ENCODE measurements at regions not wholly inside any gene's neighbourhood (a gene's known extent, or its start where the extent isn't known, plus 50 kb on each side); places are given as distances from the start of the nearest gene placed in this dataset.

GRCh38 chr18:73787316-73787715 is 360.3 kb downstream of the FBXO15 start:
- no peak for TF ChIP-seq CTCF (IDR thresholded peaks at IDR 0.05; ENCODE audit: low read depth, low read length)
- H3K4me3 ChIP-seq (ENCODE audit: low read depth, low read length), result no peak overlapping the region

GRCh38 chr18:73785300-73785699 is 362.3 kb downstream of the FBXO15 start:
- TF ChIP-seq CTCF (IDR thresholded peaks at IDR 0.05; ENCODE audit: low read depth, low read length), result no peak
- H3K4me3 ChIP-seq (ENCODE audit: low read depth, low read length), result no peak overlapping the region

GRCh38 chr18:73784853-73785252 is 362.8 kb downstream of the FBXO15 start:
- H3K4me3 ChIP-seq (ENCODE audit: low read depth, low read length), result no peak overlapping the region
- no peak for TF ChIP-seq CTCF (IDR thresholded peaks at IDR 0.05; ENCODE audit: low read depth, low read length)

GRCh38 chr18:73782405-73782804 is 365.2 kb downstream of the FBXO15 start:
- TF ChIP-seq CTCF (IDR thresholded peaks at IDR 0.05; ENCODE audit: low read depth, low read length), result no peak
- H3K4me3 ChIP-seq (ENCODE audit: low read depth, low read length), result no peak overlapping the region

- no peak overlapping the region for H3K4me3 ChIP-seq (ENCODE audit: low read depth, low read length)
- TF ChIP-seq CTCF (IDR thresholded peaks at IDR 0.05; ENCODE audit: low read depth, low read length), result no peak
These were observed 367.4 kb downstream of the FBXO15 start for GRCh38 chr18:73780218-73780617.

- H3K4me3 ChIP-seq (ENCODE audit: low read depth, low read length), result no peak overlapping the region
- TF ChIP-seq CTCF (IDR thresholded peaks at IDR 0.05; ENCODE audit: low read depth, low read length), result no peak
These were observed 369.6 kb downstream of the FBXO15 start for GRCh38 chr18:73778032-73778359.

- no peak for TF ChIP-seq CTCF (IDR thresholded peaks at IDR 0.05; ENCODE audit: low read depth, low read length)
- H3K4me3 ChIP-seq (ENCODE audit: low read depth, low read length), result no peak overlapping the region
These were observed 370.1 kb downstream of the FBXO15 start for GRCh38 chr18:73777356-73778031.

Data from WI38 (cell line).